ENCODE measurements at regions not wholly inside any gene's neighbourhood (a gene's known extent, or its start where the extent isn't known, plus 50 kb on each side); places are given as distances from the start of the nearest gene placed in this dataset.

DNA sequence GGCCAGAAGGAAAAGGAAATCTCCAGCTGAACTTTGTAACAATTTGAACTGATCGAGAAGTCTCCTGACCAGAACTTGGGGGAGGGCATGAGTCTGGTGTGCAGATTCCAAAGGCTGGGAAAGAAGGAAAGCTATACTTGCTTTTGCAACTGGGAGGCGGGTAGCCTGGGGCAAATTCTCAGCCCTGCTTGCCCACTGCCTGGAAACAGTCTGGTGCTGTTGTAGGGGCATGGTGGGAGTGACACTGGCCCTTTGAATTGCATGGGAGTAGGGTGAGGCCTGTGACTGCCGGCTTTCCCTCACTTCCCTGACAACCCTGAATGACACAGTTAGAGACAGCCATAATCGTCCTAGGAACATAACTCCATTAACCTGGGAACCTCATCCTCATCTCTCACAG lies 114.0 kb upstream of the POU1F1 start:
- H3K27ac ChIP-seq = no peak overlapping the region
- H3K27me3 ChIP-seq = no peaks in the 10 kb centered on the region
- H3K36me3 ChIP-seq = no peaks in the 10 kb centered on the region
- DNase-seq = no peak
- no peaks in the 10 kb centered on the region for H3K4me1 ChIP-seq
- 70 to 90% methylated on average over 2 to 4 of the region's 4 CpGs for WGBS, 2 donors (ENCODE audit: low coverage in 1 of 2)
- TF ChIP-seq POLR2A (IDR thresholded peaks at IDR 0.05) = no peak
- TF ChIP-seq POLR2AphosphoS5 (IDR thresholded peaks at IDR 0.05) = no peak
- no peak for TF ChIP-seq EP300 (IDR thresholded peaks at IDR 0.05; ENCODE audit: low read depth)
- TF ChIP-seq CTCF (IDR thresholded peaks at IDR 0.05) = no peak
- intact Hi-C loops (cut with DNase I; ENCODE audit: low total_unique reads) (no loop called here), in situ Hi-C loops (cut with MboI; ENCODE audit: low pct_ligation_motif_present in 1 of 4, low pct_unique_long_range_greater_than_20kb in 1 of 4, low sequenced_read_pairs in 3 of 4) (no loop called here)
- no peak overlapping the region for H3K4me3 ChIP-seq
- no peaks in the 10 kb centered on the region for H3K9me3 ChIP-seq

GRCh38 chr3:87375231-87375682 lies 98.9 kb upstream of the POU1F1 start:
- no peak overlapping the region for H3K4me3 ChIP-seq
- 93% methylated on average over 30 of the region's 30 CpGs; no CpG with 5 or more reads in 1 of the 2 donors for WGBS, 2 donors (ENCODE audit: low coverage in 1 of 2)
- no peak overlapping the region for H3K27ac ChIP-seq
- no peaks in the 10 kb centered on the region for H3K27me3 ChIP-seq
- TF ChIP-seq CTCF (IDR thresholded peaks at IDR 0.05) = no peak
- no peak for TF ChIP-seq EP300 (IDR thresholded peaks at IDR 0.05; ENCODE audit: low read depth)
- no peak for TF ChIP-seq POLR2AphosphoS5 (IDR thresholded peaks at IDR 0.05)
- no peak for TF ChIP-seq POLR2A (IDR thresholded peaks at IDR 0.05)
- DNase-seq = no peak
- no peaks in the 10 kb centered on the region for H3K36me3 ChIP-seq
- in situ Hi-C loops (cut with MboI; ENCODE audit: low pct_ligation_motif_present in 1 of 4, low pct_unique_long_range_greater_than_20kb in 1 of 4, low sequenced_read_pairs in 3 of 4) (no loop called here), intact Hi-C loops (cut with DNase I; ENCODE audit: low total_unique reads) (no loop called here)
- H3K9me3 ChIP-seq = no peaks in the 10 kb centered on the region
- no peaks in the 10 kb centered on the region for H3K4me1 ChIP-seq

DNA sequence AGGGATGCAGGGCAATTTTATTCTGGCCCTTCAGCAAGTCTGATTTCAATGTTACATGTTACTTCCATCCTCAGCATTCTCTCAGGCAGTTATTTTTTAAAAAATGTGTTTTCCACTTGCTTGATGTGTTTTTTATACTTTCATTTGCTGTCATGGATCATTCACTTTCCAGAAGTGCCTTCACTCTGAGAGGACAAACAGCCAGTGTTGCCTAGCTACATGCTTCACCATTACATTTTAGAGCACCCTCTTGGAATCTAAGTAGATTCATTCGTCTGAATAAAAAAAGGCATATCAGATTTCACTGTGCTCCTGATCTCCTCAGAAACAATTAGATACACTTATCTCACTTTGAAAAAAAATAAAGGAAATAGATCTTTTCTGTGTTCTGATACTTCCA lies 93.6 kb upstream of the POU1F1 start:
- no peaks in the 10 kb centered on the region for H3K36me3 ChIP-seq
- H3K4me1 ChIP-seq = no peaks in the 10 kb centered on the region
- DNase-seq = no peak
- H3K9me3 ChIP-seq = no peaks in the 10 kb centered on the region
- 44 to 61% methylated on average over 1 of the region's 1 CpG for WGBS, 2 donors (ENCODE audit: low coverage in 1 of 2)
- no peak overlapping the region for H3K27ac ChIP-seq
- no peaks in the 10 kb centered on the region for H3K27me3 ChIP-seq
- intact Hi-C loops (cut with DNase I; ENCODE audit: low total_unique reads) (no loop called here), in situ Hi-C loops (cut with MboI; ENCODE audit: low pct_ligation_motif_present in 1 of 4, low pct_unique_long_range_greater_than_20kb in 1 of 4, low sequenced_read_pairs in 3 of 4) (no loop called here)
- TF ChIP-seq POLR2A (IDR thresholded peaks at IDR 0.05) = no peak
- TF ChIP-seq POLR2AphosphoS5 (IDR thresholded peaks at IDR 0.05) = no peak
- TF ChIP-seq EP300 (IDR thresholded peaks at IDR 0.05; ENCODE audit: low read depth) = no peak
- no peak for TF ChIP-seq CTCF (IDR thresholded peaks at IDR 0.05)
- H3K4me3 ChIP-seq = no peak overlapping the region

DNA sequence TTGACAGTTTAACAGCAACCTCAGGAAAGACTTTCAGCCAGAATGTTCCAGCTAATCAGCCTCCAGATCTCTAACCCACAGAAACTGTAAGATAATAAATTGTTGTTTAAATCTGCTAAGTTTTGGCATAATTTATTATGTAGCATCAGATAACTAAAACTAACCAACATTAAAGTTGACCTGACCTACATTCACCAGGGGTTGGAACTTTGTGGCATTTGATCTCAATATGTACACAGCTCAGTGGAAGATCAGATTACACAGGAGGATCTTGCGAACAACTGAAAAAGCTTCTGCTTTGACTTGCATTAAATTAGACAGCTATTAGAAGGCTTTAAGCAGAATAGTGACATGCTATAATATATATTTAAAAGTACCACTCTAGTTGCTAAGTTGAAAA lies 91.4 kb upstream of the POU1F1 start:
- Histone ChIP-seq H3K4me1 (no peaks in the 10 kb centered on the region), H3K27me3 (no peaks in the 10 kb centered on the region), H3K9me3 (no peaks in the 10 kb centered on the region), H3K36me3 (no peaks in the 10 kb centered on the region), H3K27ac (no peak overlapping the region), H3K4me3 (no peak overlapping the region)
- in situ Hi-C loops (cut with MboI; ENCODE audit: low pct_ligation_motif_present in 1 of 4, low pct_unique_long_range_greater_than_20kb in 1 of 4, low sequenced_read_pairs in 3 of 4) = no loop called here
- no peak for TF ChIP-seq CTCF (IDR thresholded peaks at IDR 0.05)
- TF ChIP-seq EP300 (IDR thresholded peaks at IDR 0.05; ENCODE audit: low read depth) = no peak
- no peak for TF ChIP-seq POLR2A (IDR thresholded peaks at IDR 0.05)
- no peak for TF ChIP-seq POLR2AphosphoS5 (IDR thresholded peaks at IDR 0.05)
- no peak for DNase-seq
- 60 to 71% methylated on average over 1 of the region's 1 CpG for WGBS, 2 donors (ENCODE audit: low coverage in 1 of 2)
- intact Hi-C loops (cut with DNase I; ENCODE audit: low total_unique reads) = no loop called here
